SK-N-SH treated with all-trans-retinoic acid at 6 μM for 48 hours (cell line): ENCODE measurements at regions not wholly inside any gene's neighbourhood (a gene's known extent, or its start where the extent isn't known, plus 50 kb on each side); places are given as distances from the start of the nearest gene placed in this dataset.

Source experiments
- ATAC-seq: fragments of 200-7000 bp; cut with Tn5 transposase; 3 replicates; pipeline ENCODE4 v1.9.1; 2020; ENCODE audit warnings: mild to moderate bottlenecking, moderate library complexity
- ARNTL ChIP-seq: fragments of 450-650 bp; formaldehyde crosslinking; IDR thresholded peaks from 2 replicates; pipeline ENCODE4 v1.5.0; 2020; ENCODE audit warnings: low read depth, mild to moderate bottlenecking, moderate library complexity, borderline replicate concordance
- BACH2 ChIP-seq: fragments of 250-450 bp; sonication (Bioruptor Pico); IDR thresholded peaks from 2 replicates; pipeline ENCODE4 v1.9.0; 2021; ENCODE audit warnings: mild to moderate bottlenecking, borderline replicate concordance
- CSDC2 ChIP-seq: fragments of 250-450 bp; sonication (Bioruptor Pico); IDR thresholded peaks from 2 replicates; pipeline ENCODE4 v1.5.0; 2020; ENCODE audit warnings: mild to moderate bottlenecking, moderate library complexity
- ESRRG ChIP-seq: fragments of 250-450 bp; sonication (Bioruptor Pico); IDR thresholded peaks from 2 replicates; pipeline ENCODE4 v1.6.1; 2021; ENCODE audit warnings: mild to moderate bottlenecking
- GLIS3 ChIP-seq: fragments of 250-450 bp; sonication (Bioruptor Pico); IDR thresholded peaks from 2 replicates; pipeline ENCODE4 v1.5.0; 2020; ENCODE audit warnings: mild to moderate bottlenecking, moderate library complexity
- ISL1 ChIP-seq: fragments of 250-450 bp; sonication (Bioruptor Pico); IDR thresholded peaks from 2 replicates; pipeline ENCODE4 v2.1.2; 2022; ENCODE audit warnings: mild to moderate bottlenecking, moderate library complexity
- RARB ChIP-seq: fragments of 250-450 bp; sonication (Bioruptor Pico); IDR thresholded peaks from 2 replicates; pipeline ENCODE4 v1.8.0; 2021; ENCODE audit warnings: mild to moderate bottlenecking, moderate library complexity
- SNAI2 ChIP-seq: fragments of 250-450 bp; sonication (Bioruptor Pico); IDR thresholded peaks from 2 replicates; pipeline ENCODE4 v1.5.0; 2020; ENCODE audit warnings: mild to moderate bottlenecking, moderate library complexity
- TCF4 ChIP-seq: fragments of 250-450 bp; sonication (Bioruptor Pico); IDR thresholded peaks from 2 replicates; pipeline ENCODE4 v1.8.0; 2021; ENCODE audit warnings: mild to moderate bottlenecking, moderate library complexity, borderline replicate concordance
- TOX ChIP-seq: fragments of 250-450 bp; sonication (Bioruptor Pico); IDR thresholded peaks from 2 replicates; pipeline ENCODE4 v1.8.0; 2021; ENCODE audit warnings: mild to moderate bottlenecking, moderate library complexity, borderline replicate concordance
- ZC3H10 ChIP-seq: fragments of 250-450 bp; sonication (Bioruptor Pico); IDR thresholded peaks from 2 replicates; pipeline ENCODE4 v1.5.1; 2021; ENCODE audit warnings: mild to moderate bottlenecking, moderate library complexity
- ZFP30 ChIP-seq: fragments of 450-650 bp; formaldehyde crosslinking; IDR thresholded peaks from 2 replicates; pipeline ENCODE4 v1.5.0; 2022; ENCODE audit warnings: mild to moderate bottlenecking, moderate library complexity
- ZNF565 ChIP-seq: fragments of 450-650 bp; formaldehyde crosslinking; conservative IDR thresholded peaks from 2 replicates; pipeline ENCODE4 v1.5.0; 2020; ENCODE audit warnings: low read depth, mild to moderate bottlenecking, moderate library complexity
- ZNF70 ChIP-seq: fragments of 450-650 bp; formaldehyde crosslinking; IDR thresholded peaks from 2 replicates; pipeline ENCODE4 v1.5.0; 2020; ENCODE audit warnings: mild to moderate bottlenecking, moderate library complexity
- ZNF8 ChIP-seq: fragments of 450-650 bp; formaldehyde crosslinking; IDR thresholded peaks from 2 replicates; pipeline ENCODE4 v1.5.0; 2020; ENCODE audit warnings: mild to moderate bottlenecking, moderate library complexity
- TF ChIP-seq, protein P1 (sequence below): fragments of 250-450 bp; sonication (Bioruptor Pico); IDR thresholded peaks from 2 replicates; pipeline ENCODE4 v1.8.0; 2021; ENCODE audit warnings: low read depth, mild to moderate bottlenecking, moderate library complexity, borderline replicate concordance
- TF ChIP-seq, protein P2 (sequence below): fragments of 250-450 bp; sonication (Bioruptor Pico); IDR thresholded peaks from 2 replicates; pipeline ENCODE4 v1.5.1; 2021; ENCODE audit warnings: mild to moderate bottlenecking, moderate library complexity
- TF ChIP-seq, protein P3 (sequence below): fragments of 250-450 bp; sonication (Bioruptor Pico); IDR thresholded peaks from 2 replicates; pipeline ENCODE4 v1.8.0; 2020; ENCODE audit warnings: mild to moderate bottlenecking, moderate library complexity, borderline replicate concordance
- TF ChIP-seq, protein P4 (sequence below): fragments of 250-450 bp; sonication (Bioruptor Pico); IDR thresholded peaks from 2 replicates; pipeline ENCODE4 v1.5.0; 2020; ENCODE audit warnings: mild to moderate bottlenecking, moderate library complexity
- TF ChIP-seq, protein P5 (sequence below): fragments of 250-450 bp; sonication (Bioruptor Pico); IDR thresholded peaks from 2 replicates; pipeline ENCODE4 v1.5.1; 2020; ENCODE audit warnings: low read depth, mild to moderate bottlenecking, moderate library complexity

DNA sequence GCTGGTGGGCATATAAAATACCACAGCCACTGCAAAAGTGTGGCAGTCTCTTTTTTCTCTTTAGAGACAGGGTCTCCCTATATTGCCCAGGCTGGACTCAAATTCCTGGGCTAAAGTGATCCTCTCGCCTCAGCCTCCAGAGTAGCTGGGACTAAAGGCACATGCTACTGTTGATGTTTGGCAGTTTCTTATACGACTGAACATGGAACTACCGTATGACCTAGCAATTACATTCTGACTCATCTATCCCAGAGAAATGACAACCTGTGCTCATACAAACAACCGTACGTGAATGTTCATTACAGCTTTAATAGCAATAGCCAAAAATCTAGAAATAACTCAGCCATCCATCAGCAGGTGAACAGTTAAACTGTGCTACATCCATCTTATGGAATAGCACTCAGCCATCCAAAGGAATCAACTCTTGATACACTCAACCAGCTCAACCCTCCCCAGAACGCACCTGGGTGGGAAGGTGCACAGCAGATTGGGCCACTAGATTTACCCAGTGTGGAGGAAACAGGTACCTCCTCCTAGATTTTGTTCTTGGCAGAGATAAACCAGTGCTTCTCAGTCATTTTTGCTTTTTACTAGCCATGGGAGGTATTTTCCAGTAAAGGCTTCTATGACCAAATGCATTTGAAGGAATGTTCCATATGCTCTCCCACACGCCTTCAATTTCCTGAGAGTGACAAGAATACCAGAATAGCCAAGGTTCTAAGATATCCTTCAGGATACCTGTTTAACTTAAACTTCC lies 130.5 kb downstream of the MED15 start:
- ATAC-seq: no peak
- TF ChIP-seq, protein P1, sequence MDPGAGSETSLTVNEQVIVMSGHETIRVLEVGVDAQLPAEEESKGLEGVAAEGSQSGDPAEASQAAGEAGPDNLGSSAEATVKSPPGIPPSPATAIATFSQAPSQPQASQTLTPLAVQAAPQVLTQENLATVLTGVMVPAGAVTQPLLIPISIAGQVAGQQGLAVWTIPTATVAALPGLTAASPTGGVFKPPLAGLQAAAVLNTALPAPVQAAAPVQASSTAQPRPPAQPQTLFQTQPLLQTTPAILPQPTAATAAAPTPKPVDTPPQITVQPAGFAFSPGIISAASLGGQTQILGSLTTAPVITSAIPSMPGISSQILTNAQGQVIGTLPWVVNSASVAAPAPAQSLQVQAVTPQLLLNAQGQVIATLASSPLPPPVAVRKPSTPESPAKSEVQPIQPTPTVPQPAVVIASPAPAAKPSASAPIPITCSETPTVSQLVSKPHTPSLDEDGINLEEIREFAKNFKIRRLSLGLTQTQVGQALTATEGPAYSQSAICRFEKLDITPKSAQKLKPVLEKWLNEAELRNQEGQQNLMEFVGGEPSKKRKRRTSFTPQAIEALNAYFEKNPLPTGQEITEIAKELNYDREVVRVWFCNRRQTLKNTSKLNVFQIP (CRISPR knock-in tag): no peak
- no peak for TF ChIP-seq RARB (CRISPR knock-in tag)
- TF ChIP-seq ZC3H10 (CRISPR knock-in tag): no peak
- TF ChIP-seq, protein P2, sequence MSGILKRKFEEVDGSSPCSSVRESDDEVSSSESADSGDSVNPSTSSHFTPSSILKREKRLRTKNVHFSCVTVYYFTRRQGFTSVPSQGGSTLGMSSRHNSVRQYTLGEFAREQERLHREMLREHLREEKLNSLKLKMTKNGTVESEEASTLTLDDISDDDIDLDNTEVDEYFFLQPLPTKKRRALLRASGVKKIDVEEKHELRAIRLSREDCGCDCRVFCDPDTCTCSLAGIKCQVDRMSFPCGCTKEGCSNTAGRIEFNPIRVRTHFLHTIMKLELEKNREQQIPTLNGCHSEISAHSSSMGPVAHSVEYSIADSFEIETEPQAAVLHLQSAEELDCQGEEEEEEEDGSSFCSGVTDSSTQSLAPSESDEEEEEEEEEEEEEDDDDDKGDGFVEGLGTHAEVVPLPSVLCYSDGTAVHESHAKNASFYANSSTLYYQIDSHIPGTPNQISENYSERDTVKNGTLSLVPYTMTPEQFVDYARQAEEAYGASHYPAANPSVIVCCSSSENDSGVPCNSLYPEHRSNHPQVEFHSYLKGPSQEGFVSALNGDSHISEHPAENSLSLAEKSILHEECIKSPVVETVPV (CRISPR knock-in tag): no peak
- no peak for TF ChIP-seq ESRRG (CRISPR knock-in tag)
- TF ChIP-seq GLIS3 (CRISPR knock-in tag): no peak
- TF ChIP-seq, protein P3, sequence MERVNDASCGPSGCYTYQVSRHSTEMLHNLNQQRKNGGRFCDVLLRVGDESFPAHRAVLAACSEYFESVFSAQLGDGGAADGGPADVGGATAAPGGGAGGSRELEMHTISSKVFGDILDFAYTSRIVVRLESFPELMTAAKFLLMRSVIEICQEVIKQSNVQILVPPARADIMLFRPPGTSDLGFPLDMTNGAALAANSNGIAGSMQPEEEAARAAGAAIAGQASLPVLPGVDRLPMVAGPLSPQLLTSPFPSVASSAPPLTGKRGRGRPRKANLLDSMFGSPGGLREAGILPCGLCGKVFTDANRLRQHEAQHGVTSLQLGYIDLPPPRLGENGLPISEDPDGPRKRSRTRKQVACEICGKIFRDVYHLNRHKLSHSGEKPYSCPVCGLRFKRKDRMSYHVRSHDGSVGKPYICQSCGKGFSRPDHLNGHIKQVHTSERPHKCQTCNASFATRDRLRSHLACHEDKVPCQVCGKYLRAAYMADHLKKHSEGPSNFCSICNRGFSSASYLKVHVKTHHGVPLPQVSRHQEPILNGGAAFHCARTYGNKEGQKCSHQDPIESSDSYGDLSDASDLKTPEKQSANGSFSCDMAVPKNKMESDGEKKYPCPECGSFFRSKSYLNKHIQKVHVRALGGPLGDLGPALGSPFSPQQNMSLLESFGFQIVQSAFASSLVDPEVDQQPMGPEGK: no peak
- no peak for TF ChIP-seq BACH2
- no peak for TF ChIP-seq SNAI2 (CRISPR knock-in tag)

DNA sequence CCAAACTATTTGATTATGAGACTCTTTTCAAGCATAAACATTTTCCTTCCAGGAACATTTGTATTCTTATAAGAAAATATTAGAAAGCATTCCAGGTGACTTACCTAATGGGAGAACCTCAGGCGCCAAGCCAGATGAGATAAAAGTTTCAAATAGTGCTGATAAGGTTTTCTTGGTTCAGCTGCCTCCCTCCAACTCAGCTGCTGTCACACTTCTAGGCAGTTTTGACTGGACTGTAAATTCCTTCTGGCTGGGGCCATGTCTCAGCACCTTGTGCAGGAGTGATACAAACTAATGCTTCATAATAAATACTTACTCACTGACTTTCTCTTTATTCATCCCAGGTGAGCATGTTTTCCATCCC lies 131.1 kb downstream of the MED15 start:
- ATAC-seq: no peak
- TF ChIP-seq, protein P3: no peak
- TF ChIP-seq SNAI2 (CRISPR knock-in tag) (no peak), ZNF565 (CRISPR knock-in tag) (no peak), ISL1 (CRISPR knock-in tag) (no peak), TCF4 (CRISPR knock-in tag) (no peak), ZNF8 (CRISPR knock-in tag) (no peak), ARNTL (CRISPR knock-in tag) (no peak), RARB (CRISPR knock-in tag) (no peak), CSDC2 (CRISPR knock-in tag) (no peak)
- TF ChIP-seq, protein P4, sequence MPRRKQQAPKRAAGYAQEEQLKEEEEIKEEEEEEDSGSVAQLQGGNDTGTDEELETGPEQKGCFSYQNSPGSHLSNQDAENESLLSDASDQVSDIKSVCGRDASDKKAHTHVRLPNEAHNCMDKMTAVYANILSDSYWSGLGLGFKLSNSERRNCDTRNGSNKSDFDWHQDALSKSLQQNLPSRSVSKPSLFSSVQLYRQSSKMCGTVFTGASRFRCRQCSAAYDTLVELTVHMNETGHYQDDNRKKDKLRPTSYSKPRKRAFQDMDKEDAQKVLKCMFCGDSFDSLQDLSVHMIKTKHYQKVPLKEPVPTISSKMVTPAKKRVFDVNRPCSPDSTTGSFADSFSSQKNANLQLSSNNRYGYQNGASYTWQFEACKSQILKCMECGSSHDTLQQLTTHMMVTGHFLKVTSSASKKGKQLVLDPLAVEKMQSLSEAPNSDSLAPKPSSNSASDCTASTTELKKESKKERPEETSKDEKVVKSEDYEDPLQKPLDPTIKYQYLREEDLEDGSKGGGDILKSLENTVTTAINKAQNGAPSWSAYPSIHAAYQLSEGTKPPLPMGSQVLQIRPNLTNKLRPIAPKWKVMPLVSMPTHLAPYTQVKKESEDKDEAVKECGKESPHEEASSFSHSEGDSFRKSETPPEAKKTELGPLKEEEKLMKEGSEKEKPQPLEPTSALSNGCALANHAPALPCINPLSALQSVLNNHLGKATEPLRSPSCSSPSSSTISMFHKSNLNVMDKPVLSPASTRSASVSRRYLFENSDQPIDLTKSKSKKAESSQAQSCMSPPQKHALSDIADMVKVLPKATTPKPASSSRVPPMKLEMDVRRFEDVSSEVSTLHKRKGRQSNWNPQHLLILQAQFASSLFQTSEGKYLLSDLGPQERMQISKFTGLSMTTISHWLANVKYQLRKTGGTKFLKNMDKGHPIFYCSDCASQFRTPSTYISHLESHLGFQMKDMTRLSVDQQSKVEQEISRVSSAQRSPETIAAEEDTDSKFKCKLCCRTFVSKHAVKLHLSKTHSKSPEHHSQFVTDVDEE: no peak

DNA sequence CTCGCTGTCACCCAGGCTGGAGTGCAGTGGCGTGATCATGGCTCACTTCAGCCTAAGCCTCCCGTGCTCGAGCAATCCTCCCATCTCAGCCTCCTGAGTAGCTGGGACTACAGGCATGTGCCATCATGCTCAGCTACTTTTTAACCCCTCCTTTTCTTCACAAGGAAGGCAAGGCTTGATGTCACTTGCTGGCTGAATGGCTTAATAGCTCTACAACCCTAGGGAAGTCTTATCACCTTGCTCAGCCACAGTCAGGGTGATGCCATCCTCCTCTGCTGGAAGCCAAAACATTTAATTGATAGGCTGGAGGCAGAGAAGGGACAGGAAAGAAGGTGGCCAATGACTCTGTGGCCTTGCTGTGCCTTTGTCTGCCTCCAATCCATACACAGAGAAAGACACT lies 131.9 kb downstream of the MED15 start:
- no peak for ATAC-seq
- TF ChIP-seq CSDC2 (CRISPR knock-in tag) (no peak), ZC3H10 (CRISPR knock-in tag) (no peak), GLIS3 (CRISPR knock-in tag) (no peak), ZNF8 (CRISPR knock-in tag) (no peak), TOX (CRISPR knock-in tag) (no peak), ZNF565 (CRISPR knock-in tag) (no peak), ISL1 (CRISPR knock-in tag) (no peak), ZNF70 (no peak), SNAI2 (CRISPR knock-in tag) (no peak), ZFP30 (no peak)
- TF ChIP-seq, protein P1 (CRISPR knock-in tag): no peak
- TF ChIP-seq, protein P5, sequence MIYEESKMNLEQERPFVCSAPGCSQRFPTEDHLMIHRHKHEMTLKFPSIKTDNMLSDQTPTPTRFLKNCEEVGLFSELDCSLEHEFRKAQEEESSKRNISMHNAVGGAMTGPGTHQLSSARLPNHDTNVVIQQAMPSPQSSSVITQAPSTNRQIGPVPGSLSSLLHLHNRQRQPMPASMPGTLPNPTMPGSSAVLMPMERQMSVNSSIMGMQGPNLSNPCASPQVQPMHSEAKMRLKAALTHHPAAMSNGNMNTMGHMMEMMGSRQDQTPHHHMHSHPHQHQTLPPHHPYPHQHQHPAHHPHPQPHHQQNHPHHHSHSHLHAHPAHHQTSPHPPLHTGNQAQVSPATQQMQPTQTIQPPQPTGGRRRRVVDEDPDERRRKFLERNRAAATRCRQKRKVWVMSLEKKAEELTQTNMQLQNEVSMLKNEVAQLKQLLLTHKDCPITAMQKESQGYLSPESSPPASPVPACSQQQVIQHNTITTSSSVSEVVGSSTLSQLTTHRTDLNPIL (CRISPR knock-in tag): no peak
- TF ChIP-seq, protein P4: no peak
